Endodermal cell (in vitro differentiated cells): ENCODE measurements at regions not wholly inside any gene's neighbourhood (a gene's known extent, or its start where the extent isn't known, plus 50 kb on each side); places are given as distances from the start of the nearest gene placed in this dataset.

Experiments
- DNase-seq: peaks from one replicate; pipeline ENCODE4 v3.0.0-alpha.2; 2017
- H3K27ac ChIP-seq: 2 replicates; pipeline ENCODE4 v1.5.1; 2013; ENCODE audit warnings: mild to moderate bottlenecking, low read depth, low read length, moderate library complexity
- H3K27me3 ChIP-seq: 2 replicates; pipeline ENCODE4 v1.6.1; 2013; ENCODE audit warnings: mild to moderate bottlenecking, low read length, moderate library complexity; ENCODE audit not compliant: insufficient read depth, control insufficient read depth, poor library complexity, severe bottlenecking
- H3K36me3 ChIP-seq: 2 replicates; pipeline ENCODE4 v1.7.0; 2013; ENCODE audit warnings: mild to moderate bottlenecking, low read length, moderate library complexity; ENCODE audit not compliant: control insufficient read depth, insufficient read depth
- H3K4me1 ChIP-seq: one replicate; pipeline ENCODE4 v1.7.0; 2013; ENCODE audit warnings: low read length; ENCODE audit not compliant: control insufficient read depth, insufficient read depth
- H3K4me3 ChIP-seq: 2 replicates; pipeline ENCODE4 v1.5.1; 2013; ENCODE audit warnings: mild to moderate bottlenecking, low read length, moderate library complexity
- H3K9ac ChIP-seq: 2 replicates; pipeline ENCODE4 v1.6.1; 2013; ENCODE audit warnings: mild to moderate bottlenecking, low read length, moderate library complexity; ENCODE audit not compliant: poor library complexity, severe bottlenecking; ENCODE audit errors: extremely low read depth
- H3K9me3 ChIP-seq: 2 replicates; pipeline ENCODE4 v1.6.1; 2013; ENCODE audit warnings: mild to moderate bottlenecking, low read length, moderate library complexity; ENCODE audit not compliant: control insufficient read depth
- H3K27ac Mint-ChIP-seq: 2 replicates; pipeline ENCODE4 v1.8.0; 2020; ENCODE audit warnings: mixed read lengths
- H3K27me3 Mint-ChIP-seq: 2 replicates; pipeline ENCODE4 v1.8.0; 2021; ENCODE audit warnings: mild to moderate bottlenecking, mixed read lengths; ENCODE audit not compliant: insufficient read depth
- H3K36me3 Mint-ChIP-seq: 2 replicates; pipeline ENCODE4 v1.8.0; 2020; ENCODE audit warnings: low read depth, mixed read lengths
- H3K4me1 Mint-ChIP-seq: 2 replicates; pipeline ENCODE4 v1.8.0; 2020; ENCODE audit warnings: mixed read lengths
- H3K4me3 Mint-ChIP-seq: 2 replicates; pipeline ENCODE4 v1.8.0; 2020; ENCODE audit warnings: mild to moderate bottlenecking, moderate library complexity, mixed read lengths
- H3K9me3 Mint-ChIP-seq: 2 replicates; pipeline ENCODE4 v1.8.0; 2020; ENCODE audit warnings: mild to moderate bottlenecking, mixed read lengths
- WGBS, 2 experiments: methylation state at CpG; one replicate each; pipeline versions ENCODE4 v1.1.5 to v1.1.7; 2013; ENCODE audit warnings: missing lambda C conversion rate in 2 of 2, mixed read lengths in 1 of 2; ENCODE audit not compliant: insufficient coverage in 1 of 2, insufficient read length in 1 of 2; 5-methylcytosine and 5-hydroxymethylcytosine counted together
- TF ChIP-seq, protein P1 (sequence below): fragments of 200-600 bp; sonication (generic); conservative IDR thresholded peaks from 2 replicates; pipeline ENCODE4 v1.5.0; 2021; ENCODE audit warnings: antibody characterized with exemption, mild to moderate bottlenecking

DNA sequence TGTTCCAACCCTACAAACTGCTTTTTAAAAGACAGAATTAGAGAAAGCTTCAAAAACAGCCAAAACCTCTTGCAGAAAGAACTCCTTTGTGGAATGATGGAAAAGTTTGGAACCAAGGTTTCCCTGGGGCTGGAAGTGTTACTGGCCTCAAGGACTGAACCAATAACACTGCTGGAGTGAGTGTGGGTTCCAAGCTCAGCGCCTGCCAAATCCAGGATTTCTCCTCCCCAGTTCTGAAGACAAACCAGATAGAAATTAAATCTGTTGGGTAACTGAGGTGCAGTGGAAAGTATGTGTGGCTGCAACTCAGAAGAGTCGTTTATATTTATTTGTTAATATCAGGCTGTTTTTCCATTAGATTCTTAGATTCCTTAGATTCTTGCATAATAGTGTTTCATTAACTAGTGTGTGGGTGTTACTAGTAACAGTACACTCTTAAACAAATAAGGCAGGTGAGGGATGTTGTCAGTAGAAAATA lies 66.5 kb upstream of the FNDC3B start:
- no peaks in the 10 kb centered on the region for H3K36me3 ChIP-seq
- Mint-ChIP-seq H3K4me1 (no peaks in the 10 kb centered on the region), H3K36me3 (no peaks in the 10 kb centered on the region), H3K27me3 (no peaks in the 10 kb centered on the region), H3K4me3 (no peak overlapping the region), H3K9me3 (no peaks in the 10 kb centered on the region), H3K27ac (no peak overlapping the region)
- H3K9me3 ChIP-seq, result no peaks in the 10 kb centered on the region
- TF ChIP-seq, protein P1, sequence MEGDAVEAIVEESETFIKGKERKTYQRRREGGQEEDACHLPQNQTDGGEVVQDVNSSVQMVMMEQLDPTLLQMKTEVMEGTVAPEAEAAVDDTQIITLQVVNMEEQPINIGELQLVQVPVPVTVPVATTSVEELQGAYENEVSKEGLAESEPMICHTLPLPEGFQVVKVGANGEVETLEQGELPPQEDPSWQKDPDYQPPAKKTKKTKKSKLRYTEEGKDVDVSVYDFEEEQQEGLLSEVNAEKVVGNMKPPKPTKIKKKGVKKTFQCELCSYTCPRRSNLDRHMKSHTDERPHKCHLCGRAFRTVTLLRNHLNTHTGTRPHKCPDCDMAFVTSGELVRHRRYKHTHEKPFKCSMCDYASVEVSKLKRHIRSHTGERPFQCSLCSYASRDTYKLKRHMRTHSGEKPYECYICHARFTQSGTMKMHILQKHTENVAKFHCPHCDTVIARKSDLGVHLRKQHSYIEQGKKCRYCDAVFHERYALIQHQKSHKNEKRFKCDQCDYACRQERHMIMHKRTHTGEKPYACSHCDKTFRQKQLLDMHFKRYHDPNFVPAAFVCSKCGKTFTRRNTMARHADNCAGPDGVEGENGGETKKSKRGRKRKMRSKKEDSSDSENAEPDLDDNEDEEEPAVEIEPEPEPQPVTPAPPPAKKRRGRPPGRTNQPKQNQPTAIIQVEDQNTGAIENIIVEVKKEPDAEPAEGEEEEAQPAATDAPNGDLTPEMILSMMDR, result no peak
- H3K27me3 ChIP-seq, result no peaks in the 10 kb centered on the region
- WGBS, 2 experiments, result 83 to 93% methylated on average over 1 to 2 of the region's 2 CpGs
- H3K4me1 ChIP-seq, result peaks cover 6% of the 10 kb centered on the region
- no peak overlapping the region for H3K27ac ChIP-seq
- H3K9ac ChIP-seq, result no peak overlapping the region
- DNase-seq, result no peak
- no peak overlapping the region for H3K4me3 ChIP-seq

- Histone ChIP-seq H3K27me3 (no peaks in the 10 kb centered on the region), H3K4me3 (no peak overlapping the region), H3K9ac (no peak overlapping the region), H3K36me3 (no peaks in the 10 kb centered on the region), H3K27ac (no peak overlapping the region), H3K9me3 (no peaks in the 10 kb centered on the region), H3K4me1 (peaks cover 6% of the 10 kb centered on the region)
- Mint-ChIP-seq H3K27ac (no peak overlapping the region), H3K4me1 (peaks cover under 1% of the 10 kb centered on the region), H3K27me3 (peaks cover 2% of the 10 kb centered on the region), H3K36me3 (no peaks in the 10 kb centered on the region), H3K4me3 (no peak overlapping the region), H3K9me3 (no peaks in the 10 kb centered on the region)
- TF ChIP-seq, protein P1, result no peak
- no peak for DNase-seq
- 89 to 90% methylated on average over 10 of the region's 10 CpGs for WGBS, 2 experiments
Measured at GRCh38 chr3:171974986-171975837, 64.2 kb upstream of the FNDC3B start.

DNA sequence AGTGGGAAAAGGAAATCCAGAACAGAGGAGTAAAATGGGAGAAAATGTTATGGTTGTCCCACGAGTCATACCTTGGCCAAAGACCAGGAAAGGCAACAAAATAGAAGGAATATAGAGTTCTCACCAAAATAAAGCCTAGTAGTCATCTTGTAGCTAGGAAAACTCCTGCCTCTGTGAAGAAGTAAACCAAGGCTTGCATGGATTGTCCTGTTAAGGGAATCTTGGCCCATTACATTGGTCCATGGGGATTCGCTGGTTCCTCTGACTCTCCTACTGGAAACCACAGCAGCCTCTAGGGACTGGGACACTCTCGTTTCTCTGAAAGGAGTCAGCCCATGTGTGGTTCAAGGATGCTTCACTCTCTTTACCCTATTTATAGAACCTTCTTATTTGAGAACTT lies 62.9 kb upstream of the FNDC3B start:
- Histone ChIP-seq H3K9ac (no peak overlapping the region), H3K27me3 (no peaks in the 10 kb centered on the region), H3K27ac (no peak overlapping the region), H3K9me3 (no peaks in the 10 kb centered on the region), H3K4me1 (peaks cover 12% of the 10 kb centered on the region), H3K36me3 (no peaks in the 10 kb centered on the region), H3K4me3 (no peak overlapping the region)
- no peak overlapping the region for H3K4me3 Mint-ChIP-seq
- 86 to 100% methylated on average over 1 to 3 of the region's 3 CpGs for WGBS, 2 experiments
- TF ChIP-seq, protein P1, result no peak
- peaks cover 2% of the 10 kb centered on the region for H3K27me3 Mint-ChIP-seq
- no peaks in the 10 kb centered on the region for H3K36me3 Mint-ChIP-seq
- H3K27ac Mint-ChIP-seq, result no peak overlapping the region
- no peaks in the 10 kb centered on the region for H3K9me3 Mint-ChIP-seq
- H3K4me1 Mint-ChIP-seq, result peaks cover 10% of the 10 kb centered on the region
- DNase-seq, result no peak
